ENCODE measurements at regions not wholly inside any gene's neighbourhood (a gene's known extent, or its start where the extent isn't known, plus 50 kb on each side); places are given as distances from the start of the nearest gene placed in this dataset.

DNA sequence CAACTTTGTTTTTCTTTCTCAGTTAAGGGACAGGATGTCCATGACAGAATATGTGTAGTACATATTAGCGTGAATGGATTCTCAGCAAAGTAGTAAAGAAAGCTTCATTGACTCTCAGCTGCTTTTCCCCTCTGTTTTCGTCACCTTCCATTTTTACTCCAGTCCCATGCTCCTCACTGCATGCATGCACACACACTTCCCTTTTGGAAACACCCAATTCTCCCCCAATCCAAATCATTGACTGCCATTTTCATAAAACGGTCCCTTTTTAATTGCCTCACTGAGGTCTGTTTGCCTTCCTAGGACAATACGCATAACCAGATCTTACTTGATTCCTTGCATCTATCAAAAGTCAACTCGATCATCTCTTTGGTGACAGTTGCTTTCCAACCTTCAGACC lies 287.5 kb upstream of the PARD3B start:
- TF ChIP-seq, protein P1, sequence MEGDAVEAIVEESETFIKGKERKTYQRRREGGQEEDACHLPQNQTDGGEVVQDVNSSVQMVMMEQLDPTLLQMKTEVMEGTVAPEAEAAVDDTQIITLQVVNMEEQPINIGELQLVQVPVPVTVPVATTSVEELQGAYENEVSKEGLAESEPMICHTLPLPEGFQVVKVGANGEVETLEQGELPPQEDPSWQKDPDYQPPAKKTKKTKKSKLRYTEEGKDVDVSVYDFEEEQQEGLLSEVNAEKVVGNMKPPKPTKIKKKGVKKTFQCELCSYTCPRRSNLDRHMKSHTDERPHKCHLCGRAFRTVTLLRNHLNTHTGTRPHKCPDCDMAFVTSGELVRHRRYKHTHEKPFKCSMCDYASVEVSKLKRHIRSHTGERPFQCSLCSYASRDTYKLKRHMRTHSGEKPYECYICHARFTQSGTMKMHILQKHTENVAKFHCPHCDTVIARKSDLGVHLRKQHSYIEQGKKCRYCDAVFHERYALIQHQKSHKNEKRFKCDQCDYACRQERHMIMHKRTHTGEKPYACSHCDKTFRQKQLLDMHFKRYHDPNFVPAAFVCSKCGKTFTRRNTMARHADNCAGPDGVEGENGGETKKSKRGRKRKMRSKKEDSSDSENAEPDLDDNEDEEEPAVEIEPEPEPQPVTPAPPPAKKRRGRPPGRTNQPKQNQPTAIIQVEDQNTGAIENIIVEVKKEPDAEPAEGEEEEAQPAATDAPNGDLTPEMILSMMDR (IDR thresholded peaks at IDR 0.05; ENCODE audit: insufficient read depth, low read depth, low read length), result no peak
- TF ChIP-seq EZH2 (IDR thresholded peaks at IDR 0.05; ENCODE audit: insufficient read depth, low read length), result no peak
